NCI-H2171 (cell line): ENCODE measurements at regions not wholly inside any gene's neighbourhood (a gene's known extent, or its start where the extent isn't known, plus 50 kb on each side); places are given as distances from the start of the nearest gene placed in this dataset.

Source experiments
- DNase-seq: peaks from one replicate; lab custom pipeline; 2025; lab: John Stamatoyannopoulos, UW

- peak; percentile 93 for DNase-seq
Measured at GRCh38 chr7:31284106-31284505, 56.4 kb downstream of the NEUROD6 start.

- no peak for DNase-seq
Measured at GRCh38 chr7:31271641-31272405, 68.7 kb downstream of the NEUROD6 start.

- no peak for DNase-seq
Measured at GRCh38 chr7:31267486-31267885, 73.0 kb downstream of the NEUROD6 start.

GRCh38 chr7:31263338-31263737 is 77.2 kb downstream of the NEUROD6 start:
- no peak for DNase-seq

- no peak for DNase-seq
Measured at GRCh38 chr7:31261341-31261740, 79.2 kb downstream of the NEUROD6 start.

- no peak for DNase-seq
Measured at GRCh38 chr7:31260851-31261250, 79.7 kb downstream of the NEUROD6 start.

GRCh38 chr7:31258391-31258790 is 82.1 kb downstream of the NEUROD6 start:
- no peak for DNase-seq

GRCh38 chr7:31256506-31256905 is 84.0 kb downstream of the NEUROD6 start:
- no peak for DNase-seq

GRCh38 chr7:31254926-31255325 is 85.6 kb downstream of the NEUROD6 start:
- DNase-seq, result no peak

GRCh38 chr7:31253532-31253931 is 87.0 kb downstream of the NEUROD6 start:
- DNase-seq, result no peak

GRCh38 chr7:31251441-31251840 is 89.1 kb downstream of the NEUROD6 start:
- DNase-seq, result no peak

- no peak for DNase-seq
Measured at GRCh38 chr7:31249671-31250070, 90.9 kb downstream of the NEUROD6 start.

- no peak for DNase-seq
Measured at GRCh38 chr7:31236868-31237267, 103.7 kb downstream of the NEUROD6 start.

- DNase-seq, result peak; percentile 87
Measured at GRCh38 chr7:31234836-31235605, 105.5 kb downstream of the NEUROD6 start.

- DNase-seq, result no peak
Measured at GRCh38 chr7:31228957-31229356, 111.6 kb downstream of the NEUROD6 start.

- no peak for DNase-seq
Measured at GRCh38 chr7:31214751-31215150, 125.8 kb downstream of the NEUROD6 start.

GRCh38 chr7:31211281-31211680 is 129.2 kb downstream of the NEUROD6 start:
- DNase-seq, result no peak

- no peak for DNase-seq
Measured at GRCh38 chr7:31204071-31204470, 136.5 kb downstream of the NEUROD6 start.

GRCh38 chr7:31203551-31203950 is 137.0 kb downstream of the NEUROD6 start:
- DNase-seq, result no peak

- no peak for DNase-seq
Measured at GRCh38 chr7:31202801-31203200, 137.7 kb downstream of the NEUROD6 start.

GRCh38 chr7:31192986-31193385 is 140.9 kb downstream of the ADCYAP1R1 start:
- peak; percentile 3 for DNase-seq

- no peak for DNase-seq
Measured at GRCh38 chr7:31190906-31191305, 138.8 kb downstream of the ADCYAP1R1 start.

GRCh38 chr7:31186202-31186601 is 134.1 kb downstream of the ADCYAP1R1 start:
- no peak for DNase-seq
